Gastroesophageal sphincter (tissue), 4 donors: ENCODE measurements at regions not wholly inside any gene's neighbourhood (a gene's known extent, or its start where the extent isn't known, plus 50 kb on each side); places are given as distances from the start of the nearest gene placed in this dataset.

Experiments
- ATAC-seq: fragments of 150-250 bp; one replicate; pipeline ENCODE4 v1.9.1; 2016; ENCODE audit warnings: mild to moderate bottlenecking, moderate library complexity
- H3K27ac ChIP-seq, 4 donors: fragments of 200-600 bp; sonication (generic) in 3 of 4; 1 replicate in 3 of 4; 2 replicates in 1 of 4; pipeline ENCODE4 v1.5.1; 2016 to 2019
- H3K27me3 ChIP-seq: fragments of 200-600 bp; sonication (generic); one replicate; pipeline ENCODE4 v1.5.1; 2019
- H3K36me3 ChIP-seq, 2 donors: fragments of 200-600 bp; sonication (generic); one replicate each; pipeline ENCODE4 v1.5.1; 2019; ENCODE audit warnings: control low read depth in 1 of 2
- H3K4me1 ChIP-seq, 3 donors: fragments of 200-600 bp; sonication (generic); 1 replicate in 2 of 3; 2 replicates in 1 of 3; pipeline ENCODE4 v1.5.1; 2016 to 2019; ENCODE audit warnings: control low read depth in 2 of 3
- H3K4me3 ChIP-seq, 2 donors: fragments of 200-600 bp; sonication (generic); one replicate each; pipeline ENCODE4 v1.5.1; 2019; ENCODE audit warnings: mild to moderate bottlenecking in 1 of 2, moderate library complexity in 1 of 2
- H3K9me3 ChIP-seq, 3 donors: fragments of 200-600 bp; sonication (generic); one replicate each; pipeline ENCODE4 v1.5.1; 2017 to 2019; ENCODE audit warnings: control low read depth in 2 of 3
- EP300 ChIP-seq: sonication (generic); formaldehyde crosslinking; IDR thresholded peaks from one replicate; pipeline ENCODE4 v1.6.1; 2017; ENCODE audit warnings: antibody characterized with exemption, mild to moderate bottlenecking
- POLR2A ChIP-seq, 2 donors: fragments of 450-650 bp; IDR thresholded peaks; one replicate each; pipeline ENCODE4 v1.6.1; 2017; ENCODE audit warnings: antibody characterized with exemption in 2 of 2, mild to moderate bottlenecking in 2 of 2, moderate library complexity in 1 of 2
- POLR2AphosphoS5 ChIP-seq: sonication (generic); formaldehyde crosslinking; IDR thresholded peaks from one replicate; pipeline ENCODE4 v1.6.1; 2017; ENCODE audit warnings: antibody characterized with exemption
- WGBS, 2 donors: methylation state at CpG; one replicate each; pipeline ENCODE4 v1.1.5; 2018; ENCODE audit warnings: low coverage in 1 of 2; 5-methylcytosine and 5-hydroxymethylcytosine counted together
- TF ChIP-seq, protein P1 (sequence below), 4 experiments: fragments of 200-600 bp in 2 of 4; fragments of 450-650 bp in 2 of 4; sonication (generic) in 1 of 4; IDR thresholded peaks; one replicate each; pipeline ENCODE4 v1.5.1; 2017 to 2019; ENCODE audit warnings: antibody characterized with exemption in 4 of 4, mild to moderate bottlenecking in 2 of 4, moderate library complexity in 2 of 4

DNA sequence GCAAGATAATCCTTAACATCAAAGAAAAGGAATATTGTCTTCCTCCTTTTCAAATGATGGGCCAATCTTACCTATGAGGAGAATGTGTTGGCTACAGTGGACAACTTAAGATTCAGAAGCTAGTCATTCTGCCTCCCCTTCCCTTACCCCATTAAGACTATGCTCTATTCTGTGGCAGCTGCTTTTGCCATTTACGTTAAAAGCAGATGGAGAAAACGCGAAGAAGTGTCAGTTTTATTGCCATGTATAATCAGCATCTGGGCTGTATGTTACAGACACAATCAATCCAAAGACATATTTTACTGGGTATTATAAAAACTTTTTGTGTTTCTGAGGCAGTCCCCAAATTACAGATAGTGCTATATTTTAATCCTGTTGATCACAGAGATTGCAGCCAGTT is 196.1 kb upstream of the PACRGL start:
- 68 to 75% methylated on average over 2 to 3 of the region's 3 CpGs for WGBS, 2 donors
- no peak for ATAC-seq
- H3K9me3 ChIP-seq = no peaks in the 10 kb centered on the region
- no peak for TF ChIP-seq EP300
- TF ChIP-seq, protein P1, sequence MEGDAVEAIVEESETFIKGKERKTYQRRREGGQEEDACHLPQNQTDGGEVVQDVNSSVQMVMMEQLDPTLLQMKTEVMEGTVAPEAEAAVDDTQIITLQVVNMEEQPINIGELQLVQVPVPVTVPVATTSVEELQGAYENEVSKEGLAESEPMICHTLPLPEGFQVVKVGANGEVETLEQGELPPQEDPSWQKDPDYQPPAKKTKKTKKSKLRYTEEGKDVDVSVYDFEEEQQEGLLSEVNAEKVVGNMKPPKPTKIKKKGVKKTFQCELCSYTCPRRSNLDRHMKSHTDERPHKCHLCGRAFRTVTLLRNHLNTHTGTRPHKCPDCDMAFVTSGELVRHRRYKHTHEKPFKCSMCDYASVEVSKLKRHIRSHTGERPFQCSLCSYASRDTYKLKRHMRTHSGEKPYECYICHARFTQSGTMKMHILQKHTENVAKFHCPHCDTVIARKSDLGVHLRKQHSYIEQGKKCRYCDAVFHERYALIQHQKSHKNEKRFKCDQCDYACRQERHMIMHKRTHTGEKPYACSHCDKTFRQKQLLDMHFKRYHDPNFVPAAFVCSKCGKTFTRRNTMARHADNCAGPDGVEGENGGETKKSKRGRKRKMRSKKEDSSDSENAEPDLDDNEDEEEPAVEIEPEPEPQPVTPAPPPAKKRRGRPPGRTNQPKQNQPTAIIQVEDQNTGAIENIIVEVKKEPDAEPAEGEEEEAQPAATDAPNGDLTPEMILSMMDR (IDR thresholded peaks at IDR 0.05) = no peak
- no peak for TF ChIP-seq POLR2AphosphoS5
- TF ChIP-seq POLR2A (IDR thresholded peaks at IDR 0.05) = no peak
- H3K4me3 ChIP-seq = no peak overlapping the region
- peaks cover 0 to 3% of the 10 kb centered on the region in 2 donors for H3K36me3 ChIP-seq
- H3K4me1 ChIP-seq = no peaks in the 10 kb centered on the region
- no peak overlapping the region for H3K27ac ChIP-seq
- H3K27me3 ChIP-seq = no peaks in the 10 kb centered on the region

DNA sequence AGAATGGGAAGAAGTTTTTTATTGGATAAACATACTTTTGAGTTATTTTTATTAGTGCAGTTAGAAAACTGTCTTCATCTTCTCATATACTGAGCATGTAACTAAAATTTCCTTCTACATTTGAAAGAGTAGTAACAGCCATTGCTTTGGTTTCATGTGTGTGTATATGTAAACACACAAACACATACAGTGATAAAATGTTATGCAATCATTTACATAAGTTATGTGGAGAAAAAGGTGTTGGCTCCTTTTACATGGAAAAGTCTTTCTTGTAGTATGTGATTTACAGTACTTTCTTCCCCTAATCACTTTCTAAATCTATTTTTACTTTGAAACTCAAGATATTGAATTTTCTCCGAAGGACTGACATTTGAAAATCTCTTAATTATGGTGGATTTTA is 194.3 kb upstream of the PACRGL start:
- no peak for ATAC-seq
- no peak overlapping the region for H3K27ac ChIP-seq
- H3K27me3 ChIP-seq = no peaks in the 10 kb centered on the region
- TF ChIP-seq POLR2A (IDR thresholded peaks at IDR 0.05) (no peak), EP300 (no peak), POLR2AphosphoS5 (no peak)
- TF ChIP-seq, protein P1 (IDR thresholded peaks at IDR 0.05) = no peak
- no peaks in the 10 kb centered on the region for H3K4me1 ChIP-seq
- peaks cover 0 to 4% of the 10 kb centered on the region in 2 donors for H3K36me3 ChIP-seq
- H3K4me3 ChIP-seq = no peak overlapping the region
- H3K9me3 ChIP-seq = no peaks in the 10 kb centered on the region
- WGBS, 2 donors = 88 to 100% methylated on average over 1 of the region's 1 CpG

DNA sequence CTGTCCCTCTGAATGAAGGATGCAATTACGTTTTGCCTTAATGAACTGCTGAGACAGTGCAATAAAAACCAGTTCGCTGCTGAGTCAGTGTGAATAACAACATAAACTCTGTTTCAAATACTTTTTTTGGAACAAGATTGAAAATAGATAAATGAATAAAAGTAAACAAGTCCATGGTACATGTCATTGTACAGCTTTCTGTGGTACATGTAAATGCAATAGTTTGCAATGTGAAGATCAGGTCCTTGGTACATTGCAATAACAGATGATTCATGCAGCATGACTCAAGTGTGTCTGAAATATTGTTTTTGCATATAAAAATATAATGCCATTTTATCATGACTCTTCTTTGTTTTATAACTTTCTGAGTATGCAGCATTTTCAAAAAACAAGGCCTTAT is 193.4 kb upstream of the PACRGL start:
- H3K27me3 ChIP-seq = no peaks in the 10 kb centered on the region
- H3K4me1 ChIP-seq = no peaks in the 10 kb centered on the region
- no peak overlapping the region for H3K27ac ChIP-seq
- WGBS, 2 donors = 65 to 91% methylated on average over 2 of the region's 2 CpGs
- no peak overlapping the region for H3K4me3 ChIP-seq
- no peaks in the 10 kb centered on the region for H3K9me3 ChIP-seq
- peaks cover 0 to 3% of the 10 kb centered on the region in 2 donors for H3K36me3 ChIP-seq
- TF ChIP-seq EP300 (no peak), POLR2A (IDR thresholded peaks at IDR 0.05) (no peak), POLR2AphosphoS5 (no peak)
- TF ChIP-seq, protein P1 (IDR thresholded peaks at IDR 0.05) = no peak
- peak; percentile 51 for ATAC-seq

DNA sequence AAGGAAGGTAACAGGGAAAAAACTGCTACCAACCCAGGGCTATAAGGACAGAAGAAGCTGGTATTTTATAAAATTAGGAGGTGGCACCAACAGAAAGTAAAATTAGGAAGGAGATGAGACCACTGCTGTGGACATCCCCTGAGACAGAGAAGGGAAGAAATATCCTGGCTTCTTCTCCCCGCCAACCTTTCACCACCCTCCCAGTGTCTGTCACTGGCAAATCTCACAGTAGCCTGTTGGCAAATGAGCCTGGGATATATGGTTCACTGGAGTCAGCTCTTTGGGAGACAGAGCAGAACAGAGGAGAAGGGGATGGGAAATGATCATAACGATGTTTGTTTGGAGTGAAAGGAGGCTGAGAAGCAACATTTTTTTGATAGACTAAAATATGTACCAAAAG is 190.9 kb upstream of the PACRGL start:
- peaks cover 0 to 3% of the 10 kb centered on the region in 2 donors for H3K36me3 ChIP-seq

More for the DNA sequence above, 190.9 kb upstream of the PACRGL start:
- Histone ChIP-seq H3K9me3 (no peaks in the 10 kb centered on the region), H3K4me1 (no peaks in the 10 kb centered on the region), H3K27me3 (no peaks in the 10 kb centered on the region), H3K4me3 (no peak overlapping the region), H3K27ac (no peak overlapping the region)
- 83 to 100% methylated on average over 2 of the region's 2 CpGs for WGBS, 2 donors
- TF ChIP-seq EP300 (no peak), POLR2AphosphoS5 (no peak), POLR2A (IDR thresholded peaks at IDR 0.05) (no peak)
- TF ChIP-seq, protein P1 (IDR thresholded peaks at IDR 0.05) = no peak
- ATAC-seq = no peak
